ENCODE measurements at regions not wholly inside any gene's neighbourhood (a gene's known extent, or its start where the extent isn't known, plus 50 kb on each side); places are given as distances from the start of the nearest gene placed in this dataset.
"Not testable (repeated sequence)": the region's sequence is repeated elsewhere in the genome, so short reads cannot be mapped to it uniquely, and the experiment has no call there.

GRCh38 chr3:105982207-105982606, 113.4 kb upstream of the CBLB start:
- no peak for DNase-seq

GRCh38 chr3:105984837-105985236, 116.0 kb upstream of the CBLB start:
- DNase-seq, result no peak

- not testable (repeated sequence) for DNase-seq
Observed at GRCh38 chr3:105986343-105986742, 117.5 kb upstream of the CBLB start.

GRCh38 chr3:105987809-105988208, 119.0 kb upstream of the CBLB start:
- no peak for DNase-seq

GRCh38 chr3:105988540-105989212, 119.9 kb upstream of the CBLB start:
- no peak for DNase-seq

- no peak for DNase-seq
Observed at GRCh38 chr3:105996781-105997180, 128.0 kb upstream of the CBLB start.

GRCh38 chr3:105997466-105997799, 128.6 kb upstream of the CBLB start:
- DNase-seq, result no peak

GRCh38 chr3:105997800-105998526, 129.2 kb upstream of the CBLB start:
- no peak for DNase-seq

GRCh38 chr3:105999856-106000255, 131.0 kb upstream of the CBLB start:
- DNase-seq, result no peak

GRCh38 chr3:106001923-106002322, 133.1 kb upstream of the CBLB start:
- no peak for DNase-seq

- no peak for DNase-seq
Observed at GRCh38 chr3:106004137-106004681, 135.4 kb upstream of the CBLB start.

GRCh38 chr3:106004826-106005225, 136.0 kb upstream of the CBLB start:
- no peak for DNase-seq

- no peak for DNase-seq
Observed at GRCh38 chr3:106006001-106006400, 137.2 kb upstream of the CBLB start.

GRCh38 chr3:106006571-106006970, 137.8 kb upstream of the CBLB start:
- no peak for DNase-seq

GRCh38 chr3:106007512-106007911, 138.7 kb upstream of the CBLB start:
- DNase-seq, result no peak

GRCh38 chr3:106008766-106009165, 140.0 kb upstream of the CBLB start:
- no peak for DNase-seq

GRCh38 chr3:106010829-106011228, 142.0 kb upstream of the CBLB start:
- DNase-seq, result no peak

GRCh38 chr3:106013971-106014370, 145.2 kb upstream of the CBLB start:
- no peak for DNase-seq

GRCh38 chr3:106014518-106014917, 145.7 kb upstream of the CBLB start:
- no peak for DNase-seq

GRCh38 chr3:106014971-106015370, 146.2 kb upstream of the CBLB start:
- no peak for DNase-seq

GRCh38 chr3:106018102-106018501, 149.3 kb upstream of the CBLB start:
- DNase-seq, result no peak

- no peak for DNase-seq
Observed at GRCh38 chr3:106018929-106019550, 150.2 kb upstream of the CBLB start.

GRCh38 chr3:106022913-106023312, 154.1 kb upstream of the CBLB start:
- no peak for DNase-seq

GRCh38 chr3:106025151-106025722, 156.4 kb upstream of the CBLB start:
- DNase-seq, result no peak
